ENCODE measurements at regions not wholly inside any gene's neighbourhood (a gene's known extent, or its start where the extent isn't known, plus 50 kb on each side); places are given as distances from the start of the nearest gene placed in this dataset.

GRCh38 chr1:65059930-65060538 lies 88.0 kb upstream of the AK4 start:
- 20 to 23% (median 21%) methylated on average over 7 of the region's 7 CpGs for WGBS, 4 donors
- H3K4me3 ChIP-seq, result no peak overlapping the region
- no peak overlapping the region for H3K27ac ChIP-seq
- ATAC-seq, result peak in 2 of 4 donors; percentile 43 to 49
- intact Hi-C loops (cut with DNase I), result loop anchor here (1.0 to 10.0 kb wide), 14 partner anchors 15 to 627 kb away; partner anchors contain the start of genes LEPR (in 5 of the 10), LEPROT (in 5 of the 10), AK4 (in 2 of the 10) and JAK1 (in 1 of the 10)
- no peaks in the 10 kb centered on the region for H3K27me3 ChIP-seq
- DNase-seq, result no peak
- H3K4me1 ChIP-seq, result peaks cover 0 to 90% (median 58%) of the 10 kb centered on the region in 12 donors
- H3K36me3 ChIP-seq, result peaks cover 0 to 47% (median 34%) of the 10 kb centered on the region in 9 donors
- TF ChIP-seq, protein P1, sequence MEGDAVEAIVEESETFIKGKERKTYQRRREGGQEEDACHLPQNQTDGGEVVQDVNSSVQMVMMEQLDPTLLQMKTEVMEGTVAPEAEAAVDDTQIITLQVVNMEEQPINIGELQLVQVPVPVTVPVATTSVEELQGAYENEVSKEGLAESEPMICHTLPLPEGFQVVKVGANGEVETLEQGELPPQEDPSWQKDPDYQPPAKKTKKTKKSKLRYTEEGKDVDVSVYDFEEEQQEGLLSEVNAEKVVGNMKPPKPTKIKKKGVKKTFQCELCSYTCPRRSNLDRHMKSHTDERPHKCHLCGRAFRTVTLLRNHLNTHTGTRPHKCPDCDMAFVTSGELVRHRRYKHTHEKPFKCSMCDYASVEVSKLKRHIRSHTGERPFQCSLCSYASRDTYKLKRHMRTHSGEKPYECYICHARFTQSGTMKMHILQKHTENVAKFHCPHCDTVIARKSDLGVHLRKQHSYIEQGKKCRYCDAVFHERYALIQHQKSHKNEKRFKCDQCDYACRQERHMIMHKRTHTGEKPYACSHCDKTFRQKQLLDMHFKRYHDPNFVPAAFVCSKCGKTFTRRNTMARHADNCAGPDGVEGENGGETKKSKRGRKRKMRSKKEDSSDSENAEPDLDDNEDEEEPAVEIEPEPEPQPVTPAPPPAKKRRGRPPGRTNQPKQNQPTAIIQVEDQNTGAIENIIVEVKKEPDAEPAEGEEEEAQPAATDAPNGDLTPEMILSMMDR (IDR thresholded peaks at IDR 0.05), result peak; percentile 49 to 78 (median 70)
- no peak for TF ChIP-seq POLR2A (IDR thresholded peaks at IDR 0.05)
- H3K9me3 ChIP-seq, result no peaks in the 10 kb centered on the region

DNA sequence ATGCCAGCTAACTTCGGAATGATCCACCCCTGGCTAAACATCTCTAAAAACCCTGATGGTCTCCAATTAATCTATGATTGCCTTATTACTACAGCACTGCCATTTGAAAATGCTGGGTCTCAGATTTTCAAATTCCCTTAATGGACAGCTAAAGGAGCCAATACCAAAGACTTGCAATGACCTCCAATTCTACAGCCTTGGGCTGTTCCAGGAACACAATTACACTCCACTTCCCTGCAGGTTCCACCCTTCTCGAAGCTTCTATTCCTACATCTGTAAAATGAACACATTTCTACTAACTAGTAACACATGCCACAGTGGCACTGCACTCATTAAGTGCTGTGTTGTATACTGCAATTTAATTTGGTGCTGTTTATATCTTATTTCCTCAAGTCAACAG lies 85.7 kb upstream of the AK4 start:
- peaks cover 0 to 79% (median 54%) of the 10 kb centered on the region in 12 donors for H3K4me1 ChIP-seq
- no peak for ATAC-seq
- no peak for DNase-seq
- H3K4me3 ChIP-seq, result no peak overlapping the region
- peak overlapping the region in 3 of 12 donors; percentile 1 to 34 (median 2) for H3K27ac ChIP-seq
- TF ChIP-seq, protein P1 (IDR thresholded peaks at IDR 0.05), result no peak
- no peak for TF ChIP-seq POLR2A (IDR thresholded peaks at IDR 0.05)
- 64 to 73% (median 69%) methylated on average over 2 of the region's 2 CpGs for WGBS, 4 donors
- intact Hi-C loops (cut with DNase I), result loop anchor here in 7 of 10 donors (5.0 to 10.0 kb wide), 10 partner anchors 55 to 625 kb away; partner anchors contain the start of genes LEPR (in 5 of the 7), LEPROT (in 5 of the 7), AK4 (in 2 of the 7) and JAK1 (in 1 of the 7)
- H3K9me3 ChIP-seq, result no peaks in the 10 kb centered on the region
- H3K27me3 ChIP-seq, result no peaks in the 10 kb centered on the region
- H3K36me3 ChIP-seq, result peaks cover 0 to 24% (median 13%) of the 10 kb centered on the region in 9 donors

DNA sequence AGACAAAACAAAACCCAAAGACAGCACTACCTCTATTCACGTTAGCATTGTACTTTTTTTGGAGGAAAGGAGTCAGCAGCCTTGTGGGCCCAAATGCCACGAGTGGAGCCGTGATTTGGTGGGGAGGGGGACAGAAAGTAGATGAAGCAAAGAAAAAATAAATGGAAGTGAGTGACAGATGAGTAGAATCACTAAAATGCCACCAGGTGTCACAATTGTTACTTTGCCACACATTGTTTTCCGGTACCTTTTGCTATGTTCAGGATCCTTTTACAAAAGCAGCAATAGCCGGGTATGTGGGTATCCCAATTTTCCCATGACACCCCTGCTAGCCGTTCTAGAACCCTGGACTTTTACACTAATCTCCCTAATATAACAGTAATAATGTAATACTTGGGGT lies 85.0 kb upstream of the AK4 start:
- intact Hi-C loops (cut with DNase I), result loop anchor here in 7 of 10 donors (5.0 to 10.0 kb wide), 10 partner anchors 56 to 624 kb away; partner anchors contain the start of genes LEPR (in 5 of the 7), LEPROT (in 5 of the 7), AK4 (in 2 of the 7) and JAK1 (in 1 of the 7)
- peaks cover 0 to 77% (median 53%) of the 10 kb centered on the region in 12 donors for H3K4me1 ChIP-seq
- no peaks in the 10 kb centered on the region for H3K27me3 ChIP-seq
- H3K27ac ChIP-seq, result peak overlapping the region in 3 of 12 donors; percentile 1 to 5 (median 2)
- H3K9me3 ChIP-seq, result no peaks in the 10 kb centered on the region
- no peak overlapping the region for H3K4me3 ChIP-seq
- H3K36me3 ChIP-seq, result peaks cover 0 to 17% (median 7%) of the 10 kb centered on the region in 9 donors
- ATAC-seq (no peak), DNase-seq (no peak)
- no peak for TF ChIP-seq POLR2A (IDR thresholded peaks at IDR 0.05)
- TF ChIP-seq, protein P1 (IDR thresholded peaks at IDR 0.05), result peak in 2 of 12 donors; percentile 13 to 26
- 58 to 64% (median 63%) methylated on average over 6 of the region's 6 CpGs for WGBS, 4 donors

- TF ChIP-seq, protein P1 (IDR thresholded peaks at IDR 0.05), result no peak
- TF ChIP-seq POLR2A (IDR thresholded peaks at IDR 0.05), result no peak
- no peak for DNase-seq
- Histone ChIP-seq H3K9me3 (no peaks in the 10 kb centered on the region), H3K27ac (peak overlapping the region; percentile 9 to 100 (median 98)), H3K27me3 (no peaks in the 10 kb centered on the region), H3K4me3 (peak overlapping the region in 10 of 12 donors; percentile 75 to 98 (median 88)), H3K36me3 (peaks cover 0 to 11% (median 0%) of the 10 kb centered on the region in 9 donors), H3K4me1 (peaks cover 0 to 62% (median 48%) of the 10 kb centered on the region in 12 donors)
- intact Hi-C loops (cut with DNase I), result loop anchor here in 9 of 10 donors (5.0 to 10.0 kb wide), 14 partner anchors 58 to 622 kb away; partner anchors contain the start of genes LEPR (in 7 of the 9), LEPROT (in 7 of the 9), AK4 (in 5 of the 9) and JAK1 (in 2 of the 9)
- no peak for ATAC-seq
These were observed 83.0 kb upstream of the AK4 start for GRCh38 chr1:65064981-65065380.

Data from heart left ventricle (tissue), 16 donors.